Effector memory CD8-positive, alpha-beta T cell (primary cell): ENCODE measurements at regions not wholly inside any gene's neighbourhood (a gene's known extent, or its start where the extent isn't known, plus 50 kb on each side); places are given as distances from the start of the nearest gene placed in this dataset.

Experiments
- ATAC-seq: fragments of 150-1000 bp; cut with Tn5 transposase; replicated peaks from 2 replicates; pipeline ENCODE4 v1.10.0; 2021; ENCODE audit warnings: mild to moderate bottlenecking, moderate library complexity
- DNase-seq, 3 experiments: peaks; one replicate each; pipeline ENCODE4 v3.0.0; 2021
- H3K27ac Mint-ChIP-seq, 2 donors: one replicate each; pipeline ENCODE4 v1.8.0; 2022; ENCODE audit warnings: mild to moderate bottlenecking in 2 of 2, mixed read lengths in 2 of 2, moderate library complexity in 2 of 2
- H3K27me3 Mint-ChIP-seq, 2 donors: one replicate each; pipeline ENCODE4 v1.8.0; 2022; ENCODE audit warnings: mixed read lengths in 2 of 2
- H3K36me3 Mint-ChIP-seq: one replicate; pipeline ENCODE4 v1.8.0; 2022; ENCODE audit warnings: mild to moderate bottlenecking, moderate library complexity, mixed read lengths; ENCODE audit not compliant: insufficient read depth
- H3K4me1 Mint-ChIP-seq, 2 donors: one replicate each; pipeline ENCODE4 v1.8.0; 2022; ENCODE audit warnings: low read depth in 2 of 2, mixed read lengths in 2 of 2
- H3K4me3 Mint-ChIP-seq, 2 donors: one replicate each; pipeline ENCODE4 v1.8.0; 2022; ENCODE audit warnings: mild to moderate bottlenecking in 2 of 2, mixed read lengths in 2 of 2, moderate library complexity in 2 of 2
- H3K9me3 Mint-ChIP-seq, 2 donors: one replicate each; pipeline ENCODE4 v1.8.0; 2022; ENCODE audit warnings: mixed read lengths in 2 of 2

- Mint-ChIP-seq H3K27me3 (no peaks in the 10 kb centered on the region), H3K9me3 (peaks cover 0 to 7% of the 10 kb centered on the region in 2 donors), H3K4me1 (no peaks in the 10 kb centered on the region), H3K4me3 (no peak overlapping the region), H3K27ac (no peak overlapping the region), H3K36me3 (no peaks in the 10 kb centered on the region)
- DNase-seq (no peak), ATAC-seq (no peak)
Measured at GRCh38 chr11:127464325-127464724, 463.8 kb upstream of the KIRREL3 start.

- H3K27ac Mint-ChIP-seq: no peak overlapping the region
- ATAC-seq: no peak
- H3K27me3 Mint-ChIP-seq: no peaks in the 10 kb centered on the region
- H3K36me3 Mint-ChIP-seq: no peaks in the 10 kb centered on the region
- H3K9me3 Mint-ChIP-seq: peaks cover 0 to 10% of the 10 kb centered on the region in 2 donors
- no peak overlapping the region for H3K4me3 Mint-ChIP-seq
- H3K4me1 Mint-ChIP-seq: no peaks in the 10 kb centered on the region
- DNase-seq: no peak
Measured at GRCh38 chr11:127462065-127462344, 461.4 kb upstream of the KIRREL3 start.

GRCh38 chr11:127461241-127462064 lies 460.9 kb upstream of the KIRREL3 start:
- Mint-ChIP-seq H3K4me3 (no peak overlapping the region), H3K9me3 (peaks cover 0 to 8% of the 10 kb centered on the region in 2 donors), H3K27me3 (no peaks in the 10 kb centered on the region), H3K27ac (no peak overlapping the region), H3K36me3 (no peaks in the 10 kb centered on the region), H3K4me1 (no peaks in the 10 kb centered on the region)
- ATAC-seq (no peak), DNase-seq (no peak)

DNA sequence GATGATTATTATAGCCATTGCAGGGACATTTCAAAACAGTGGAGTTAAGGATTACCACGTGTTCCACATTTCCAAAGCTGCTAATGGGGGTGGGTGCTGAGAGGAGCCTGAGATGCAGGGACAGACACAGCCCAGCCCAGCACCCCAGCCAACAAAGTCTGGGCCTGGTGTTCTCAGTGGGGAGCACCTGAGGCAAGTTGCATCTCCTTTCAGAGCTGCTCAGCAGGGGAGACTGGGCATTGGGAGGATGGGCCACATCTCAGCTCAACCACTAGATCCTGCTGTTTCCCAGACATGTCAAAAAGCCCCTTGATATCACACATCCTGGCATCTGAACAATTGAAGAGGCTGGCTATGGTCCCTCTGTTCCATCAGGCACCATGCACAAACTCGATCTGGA lies 458.0 kb upstream of the KIRREL3 start:
- H3K4me1 Mint-ChIP-seq: no peaks in the 10 kb centered on the region
- no peaks in the 10 kb centered on the region for H3K27me3 Mint-ChIP-seq
- H3K4me3 Mint-ChIP-seq: no peak overlapping the region
- no peaks in the 10 kb centered on the region for H3K36me3 Mint-ChIP-seq
- H3K27ac Mint-ChIP-seq: no peak overlapping the region
- peaks cover 0 to 5% of the 10 kb centered on the region in 2 donors for H3K9me3 Mint-ChIP-seq
- DNase-seq (no peak), ATAC-seq (no peak)

GRCh38 chr11:127454856-127455255 lies 454.3 kb upstream of the KIRREL3 start:
- no peaks in the 10 kb centered on the region for H3K27me3 Mint-ChIP-seq
- H3K36me3 Mint-ChIP-seq: no peaks in the 10 kb centered on the region
- no peak overlapping the region for H3K27ac Mint-ChIP-seq
- H3K9me3 Mint-ChIP-seq: peaks cover 0 to 5% of the 10 kb centered on the region in 2 donors
- DNase-seq: no peak
- ATAC-seq: no peak
- H3K4me1 Mint-ChIP-seq: no peaks in the 10 kb centered on the region
- no peak overlapping the region for H3K4me3 Mint-ChIP-seq

GRCh38 chr11:127452533-127452932 lies 452.0 kb upstream of the KIRREL3 start:
- no peaks in the 10 kb centered on the region for H3K27me3 Mint-ChIP-seq
- H3K36me3 Mint-ChIP-seq: no peaks in the 10 kb centered on the region
- no peak for DNase-seq
- no peak overlapping the region for H3K27ac Mint-ChIP-seq
- no peak overlapping the region for H3K4me3 Mint-ChIP-seq
- ATAC-seq: no peak
- no peaks in the 10 kb centered on the region for H3K4me1 Mint-ChIP-seq
- peaks cover 0 to 5% of the 10 kb centered on the region in 2 donors for H3K9me3 Mint-ChIP-seq

- no peak overlapping the region for H3K4me3 Mint-ChIP-seq
- H3K9me3 Mint-ChIP-seq: peaks cover 0 to 1% of the 10 kb centered on the region in 2 donors
- no peaks in the 10 kb centered on the region for H3K36me3 Mint-ChIP-seq
- H3K27me3 Mint-ChIP-seq: no peaks in the 10 kb centered on the region
- DNase-seq (no peak), ATAC-seq (no peak)
- H3K4me1 Mint-ChIP-seq: no peaks in the 10 kb centered on the region
- H3K27ac Mint-ChIP-seq: no peak overlapping the region
Measured at GRCh38 chr11:127451861-127452260, 451.3 kb upstream of the KIRREL3 start.

- Mint-ChIP-seq H3K4me1 (no peaks in the 10 kb centered on the region), H3K36me3 (no peaks in the 10 kb centered on the region), H3K4me3 (no peak overlapping the region), H3K27me3 (no peaks in the 10 kb centered on the region), H3K9me3 (peaks cover 3 to 8% of the 10 kb centered on the region in 2 donors), H3K27ac (no peak overlapping the region)
- ATAC-seq (no peak), DNase-seq (no peak)
Measured at GRCh38 chr11:127448101-127448500, 447.5 kb upstream of the KIRREL3 start.

GRCh38 chr11:127445476-127445875 lies 444.9 kb upstream of the KIRREL3 start:
- no peak for DNase-seq
- no peaks in the 10 kb centered on the region for H3K36me3 Mint-ChIP-seq

GRCh38 chr11:127443297-127443696 lies 442.7 kb upstream of the KIRREL3 start:
- no peaks in the 10 kb centered on the region for H3K36me3 Mint-ChIP-seq
- no peaks in the 10 kb centered on the region for H3K27me3 Mint-ChIP-seq

More at GRCh38 chr11:127445476-127445875, 444.9 kb upstream of the KIRREL3 start:
- no peaks in the 10 kb centered on the region for H3K27me3 Mint-ChIP-seq
- peaks cover 1 to 8% of the 10 kb centered on the region in 2 donors for H3K9me3 Mint-ChIP-seq
- ATAC-seq: no peak
- H3K27ac Mint-ChIP-seq: no peak overlapping the region
- H3K4me1 Mint-ChIP-seq: no peaks in the 10 kb centered on the region
- H3K4me3 Mint-ChIP-seq: no peak overlapping the region

GRCh38 chr11:127440616-127441015 lies 440.0 kb upstream of the KIRREL3 start:
- Mint-ChIP-seq H3K9me3 (peaks cover 8 to 12% of the 10 kb centered on the region in 2 donors), H3K27me3 (no peaks in the 10 kb centered on the region), H3K36me3 (no peaks in the 10 kb centered on the region), H3K27ac (no peak overlapping the region), H3K4me1 (no peaks in the 10 kb centered on the region), H3K4me3 (no peak overlapping the region)
- DNase-seq (no peak), ATAC-seq (no peak)

More at GRCh38 chr11:127443297-127443696, 442.7 kb upstream of the KIRREL3 start:
- H3K4me1 Mint-ChIP-seq: no peaks in the 10 kb centered on the region
- DNase-seq (no peak), ATAC-seq (no peak)
- no peak overlapping the region for H3K27ac Mint-ChIP-seq
- H3K9me3 Mint-ChIP-seq: peaks cover 6 to 14% of the 10 kb centered on the region in 2 donors
- H3K4me3 Mint-ChIP-seq: no peak overlapping the region

DNA sequence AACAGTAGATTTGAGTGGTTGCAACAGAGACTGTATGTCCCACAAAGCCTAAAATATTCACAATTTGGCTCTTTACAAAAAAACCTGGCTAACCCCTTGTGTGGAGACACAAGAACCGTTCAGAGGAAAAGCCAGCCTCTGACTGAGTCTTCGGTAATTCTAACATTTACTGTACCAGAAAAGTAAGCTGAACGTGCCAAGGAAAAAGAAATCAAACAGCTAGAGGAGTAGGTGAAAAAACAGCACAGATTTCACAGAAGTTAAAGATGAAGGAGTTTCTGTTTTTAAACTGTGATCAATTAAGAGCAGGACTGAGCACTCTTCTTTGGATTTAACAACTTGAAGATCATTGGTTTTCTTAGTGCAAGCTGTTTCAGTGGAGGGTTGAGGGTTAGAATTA lies 424.7 kb upstream of the KIRREL3 start:
- H3K4me3 Mint-ChIP-seq: no peak overlapping the region

GRCh38 chr11:127424661-127425060 lies 424.1 kb upstream of the KIRREL3 start:
- ATAC-seq (no peak), DNase-seq (no peak)
- H3K9me3 Mint-ChIP-seq: no peaks in the 10 kb centered on the region
- H3K27me3 Mint-ChIP-seq: no peaks in the 10 kb centered on the region
- H3K4me3 Mint-ChIP-seq: no peak overlapping the region
- H3K4me1 Mint-ChIP-seq: no peaks in the 10 kb centered on the region
- no peak overlapping the region for H3K27ac Mint-ChIP-seq
- no peaks in the 10 kb centered on the region for H3K36me3 Mint-ChIP-seq

More for the DNA sequence above, 424.7 kb upstream of the KIRREL3 start:
- ATAC-seq (no peak), DNase-seq (no peak)
- H3K36me3 Mint-ChIP-seq: no peaks in the 10 kb centered on the region
- H3K27ac Mint-ChIP-seq: no peak overlapping the region
- H3K27me3 Mint-ChIP-seq: no peaks in the 10 kb centered on the region
- H3K9me3 Mint-ChIP-seq: no peaks in the 10 kb centered on the region
- H3K4me1 Mint-ChIP-seq: no peaks in the 10 kb centered on the region

DNA sequence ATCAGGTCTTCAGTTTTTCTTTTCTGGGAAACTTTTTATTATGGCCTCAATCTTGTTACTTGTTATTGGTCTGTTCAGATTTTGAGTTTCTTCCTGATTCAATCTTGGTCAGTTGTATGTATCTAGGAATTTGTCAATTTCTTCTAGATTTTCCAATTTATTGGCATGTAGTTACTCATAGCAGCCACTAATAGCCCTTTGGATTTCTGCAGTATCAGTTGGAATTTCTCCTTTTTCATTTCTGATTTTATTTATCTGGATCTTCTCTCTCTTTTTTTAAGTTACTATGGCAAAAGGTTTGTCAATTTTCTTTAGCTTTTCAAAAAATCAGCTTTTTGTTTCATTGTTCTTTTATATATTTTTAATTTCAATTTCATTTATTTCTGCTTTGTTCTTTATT lies 419.6 kb upstream of the KIRREL3 start:
- Mint-ChIP-seq H3K27ac (no peak overlapping the region), H3K4me1 (no peaks in the 10 kb centered on the region), H3K4me3 (no peak overlapping the region), H3K36me3 (no peaks in the 10 kb centered on the region), H3K27me3 (no peaks in the 10 kb centered on the region), H3K9me3 (peaks cover 0 to 2% of the 10 kb centered on the region in 2 donors)
- ATAC-seq (no peak), DNase-seq (no peak)
